SU-DHL-6 (cell line): ENCODE measurements at regions not wholly inside any gene's neighbourhood (a gene's known extent, or its start where the extent isn't known, plus 50 kb on each side); places are given as distances from the start of the nearest gene placed in this dataset.

ENCODE experiments used
- CTCF ChIP-seq: fragments of 200-600 bp; sonication (generic); IDR thresholded peaks from one replicate; pipeline ENCODE4 v1.5.1; 2017; ENCODE audit warnings: antibody characterized with exemption, mild to moderate bottlenecking, low read length, moderate library complexity; ENCODE audit not compliant: insufficient read depth, poor library complexity, severe bottlenecking
- EZH2phosphoT487 ChIP-seq: fragments of 200-600 bp; sonication (generic), shearing (Covaris generic); conservative IDR thresholded peaks from 2 replicates; pipeline ENCODE4 v1.6.1; 2018; ENCODE audit warnings: mild to moderate bottlenecking, antibody characterized with exemption, low read length, moderate library complexity, mixed read lengths

GRCh38 chr9:107841076-107841475, 351.5 kb upstream of the KLF4 start:
- TF ChIP-seq EZH2phosphoT487, result no peak
- no peak for TF ChIP-seq CTCF
